Stomach (tissue), 8 donors: ENCODE measurements at regions not wholly inside any gene's neighbourhood (a gene's known extent, or its start where the extent isn't known, plus 50 kb on each side); places are given as distances from the start of the nearest gene placed in this dataset.
A peak's percentile ranks its signal among the peaks of the same experiment; 100 is the strongest.

Source experiments
- DNase-seq, 2 donors: peaks; one replicate each; pipeline versions ENCODE4 v3.0.0 to v3.0.0-alpha.2; 2013 to 2019
- H3K27ac ChIP-seq, 5 donors: fragments of 200-600 bp in 4 of 5; sonication (generic) in 4 of 5; one replicate each; pipeline ENCODE4 v1.5.1; 2013 to 2019; ENCODE audit warnings: mild to moderate bottlenecking in 1 of 5, moderate library complexity in 1 of 5
- H3K27me3 ChIP-seq, 3 donors: fragments of 200-600 bp; sonication (generic); one replicate each; pipeline ENCODE4 v1.5.1; 2017 to 2019; ENCODE audit warnings: mixed run types in 1 of 3
- H3K36me3 ChIP-seq, 4 donors: fragments of 200-600 bp; sonication (generic); 1 replicate in 3 of 4; 2 replicates in 1 of 4; pipeline ENCODE4 v1.5.1; 2016 to 2019
- H3K4me1 ChIP-seq, 4 donors: fragments of 200-600 bp; sonication (generic); one replicate each; pipeline ENCODE4 v1.5.1; 2016 to 2019
- H3K4me3 ChIP-seq, 4 donors: fragments of 200-600 bp; sonication (generic) in 3 of 4; one replicate each; pipeline ENCODE4 v1.5.1; 2016 to 2019; ENCODE audit warnings: mild to moderate bottlenecking in 1 of 4
- H3K9me3 ChIP-seq, 4 donors: fragments of 200-600 bp; sonication (generic); one replicate each; pipeline ENCODE4 v1.5.1; 2016 to 2019
- EP300 ChIP-seq: sonication (generic); formaldehyde crosslinking; IDR thresholded peaks from one replicate; pipeline ENCODE4 v1.6.1; 2017; ENCODE audit warnings: antibody characterized with exemption
- POLR2A ChIP-seq, 4 donors: fragments of 450-650 bp; IDR thresholded peaks; one replicate each; pipeline ENCODE4 v1.6.1; 2016; ENCODE audit warnings: antibody characterized with exemption in 4 of 4, control low read depth in 2 of 4, mild to moderate bottlenecking in 1 of 4, moderate library complexity in 1 of 4
- POLR2AphosphoS5 ChIP-seq, 3 donors: sonication (generic); formaldehyde crosslinking; IDR thresholded peaks; one replicate each; pipeline ENCODE4 v1.6.1; 2016; ENCODE audit warnings: antibody characterized with exemption in 3 of 3
- WGBS, 5 donors: extraction: QIAGEN DNeasy Blood & Tissue Kit in 3 of 5; methylation state at CpG; one replicate each; pipeline versions ENCODE4 v1.1.5 to v1.1.7; 2013 to 2018; 5-methylcytosine and 5-hydroxymethylcytosine counted together
- intact Hi-C: fragments of 100-400 bp; cut with DNase I; formaldehyde crosslinking; loops from one replicate; pipeline ENCODE4 v1.15.1; 2023; ENCODE audit warnings: low total_unique reads
- TF ChIP-seq, protein P1 (sequence below), 7 experiments: fragments of 450-650 bp in 4 of 7; fragments of 200-600 bp in 3 of 7; sonication (generic) in 3 of 7; IDR thresholded peaks; one replicate each; pipeline ENCODE4 v1.5.1; 2016 to 2019; ENCODE audit warnings: antibody characterized with exemption in 7 of 7, control low read depth in 2 of 7, mild to moderate bottlenecking in 1 of 7
- donor health status: healthy with polysubstance abuse.
- donor health status: Bipolar disorder and iron deficiency.
- donor health status: healthy.

DNA sequence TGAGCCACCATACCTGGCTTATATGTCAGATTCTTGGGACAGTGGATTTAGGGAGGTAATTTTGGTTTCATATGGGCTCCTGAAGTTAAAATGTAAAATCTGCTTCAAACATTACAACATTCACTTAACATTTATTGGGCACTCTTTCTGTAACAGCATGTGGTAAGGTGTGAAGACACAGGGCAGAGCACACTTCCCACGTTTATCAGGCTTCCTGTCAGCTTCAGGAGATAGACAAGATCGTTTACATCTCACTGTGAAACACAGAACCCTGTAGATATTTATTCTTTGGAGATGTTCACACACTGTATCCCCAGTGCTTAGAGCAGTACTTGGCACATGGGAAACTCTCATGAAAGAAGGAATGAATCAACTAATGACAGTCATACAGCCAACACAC, 426.0 kb upstream of the RARB start:
- Histone ChIP-seq H3K4me3 (no peak overlapping the region), H3K4me1 (peaks cover 0 to 17% (median 11%) of the 10 kb centered on the region in 4 donors), H3K9me3 (no peaks in the 10 kb centered on the region), H3K36me3 (no peaks in the 10 kb centered on the region), H3K27me3 (no peaks in the 10 kb centered on the region), H3K27ac (no peak overlapping the region)
- no peak for DNase-seq
- WGBS, 5 donors, result 25 to 49% (median 36%) methylated on average over 2 of the region's 2 CpGs
- intact Hi-C loops, result no loop called here
- TF ChIP-seq POLR2A (IDR thresholded peaks at IDR 0.05), result no peak
- TF ChIP-seq, protein P1, sequence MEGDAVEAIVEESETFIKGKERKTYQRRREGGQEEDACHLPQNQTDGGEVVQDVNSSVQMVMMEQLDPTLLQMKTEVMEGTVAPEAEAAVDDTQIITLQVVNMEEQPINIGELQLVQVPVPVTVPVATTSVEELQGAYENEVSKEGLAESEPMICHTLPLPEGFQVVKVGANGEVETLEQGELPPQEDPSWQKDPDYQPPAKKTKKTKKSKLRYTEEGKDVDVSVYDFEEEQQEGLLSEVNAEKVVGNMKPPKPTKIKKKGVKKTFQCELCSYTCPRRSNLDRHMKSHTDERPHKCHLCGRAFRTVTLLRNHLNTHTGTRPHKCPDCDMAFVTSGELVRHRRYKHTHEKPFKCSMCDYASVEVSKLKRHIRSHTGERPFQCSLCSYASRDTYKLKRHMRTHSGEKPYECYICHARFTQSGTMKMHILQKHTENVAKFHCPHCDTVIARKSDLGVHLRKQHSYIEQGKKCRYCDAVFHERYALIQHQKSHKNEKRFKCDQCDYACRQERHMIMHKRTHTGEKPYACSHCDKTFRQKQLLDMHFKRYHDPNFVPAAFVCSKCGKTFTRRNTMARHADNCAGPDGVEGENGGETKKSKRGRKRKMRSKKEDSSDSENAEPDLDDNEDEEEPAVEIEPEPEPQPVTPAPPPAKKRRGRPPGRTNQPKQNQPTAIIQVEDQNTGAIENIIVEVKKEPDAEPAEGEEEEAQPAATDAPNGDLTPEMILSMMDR (IDR thresholded peaks at IDR 0.05), result no peak
- TF ChIP-seq EP300, result no peak
- no peak for TF ChIP-seq POLR2AphosphoS5 (IDR thresholded peaks at IDR 0.05)

DNA sequence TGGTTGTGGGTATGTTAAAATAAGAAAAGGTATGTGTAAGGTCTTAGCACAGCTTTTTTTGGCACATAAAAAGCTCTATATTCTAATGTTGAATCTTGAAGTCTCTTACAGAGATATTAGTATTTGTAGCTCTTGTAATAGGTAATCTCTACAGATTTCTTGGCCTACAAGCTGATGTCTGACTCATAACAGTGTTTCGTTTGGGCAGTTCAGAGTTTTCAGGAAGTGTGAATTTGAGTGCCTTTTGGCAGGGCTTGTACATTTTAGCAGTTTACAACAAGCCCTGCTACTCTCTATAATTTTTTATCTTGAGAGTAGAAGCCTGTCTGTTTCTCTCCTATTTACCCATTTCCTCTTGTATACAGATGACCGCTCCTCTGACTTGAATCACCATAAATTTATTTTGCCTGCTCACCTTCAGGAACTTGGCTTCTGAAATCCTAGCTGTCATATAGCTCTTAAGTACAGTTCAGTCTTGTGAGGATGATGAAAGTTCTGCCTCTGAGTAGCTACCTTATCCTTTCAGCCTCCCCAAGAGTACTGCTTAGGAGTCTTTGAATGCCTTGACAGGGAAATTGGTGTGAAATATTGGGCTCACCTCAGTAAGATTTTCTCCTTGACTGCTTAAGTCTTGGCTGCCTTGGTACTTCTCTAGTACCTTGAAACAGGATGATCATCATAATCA, 419.9 kb upstream of the RARB start:
- H3K27ac ChIP-seq, result peak overlapping the region in 2 of 5 donors; percentile 15 to 16
- intact Hi-C loops, result no loop called here
- WGBS, 5 donors, result 27 to 31% (median 27%) methylated on average over 2 of the region's 2 CpGs

GRCh38 chr3:25009665-25010064, 418.4 kb upstream of the RARB start:
- no peak overlapping the region for H3K4me3 ChIP-seq
- H3K27me3 ChIP-seq, result no peaks in the 10 kb centered on the region
- no peak overlapping the region for H3K27ac ChIP-seq
- peaks cover 0 to 12% (median 5%) of the 10 kb centered on the region in 4 donors for H3K4me1 ChIP-seq
- no peaks in the 10 kb centered on the region for H3K36me3 ChIP-seq
- no peak for TF ChIP-seq EP300
- no peak for TF ChIP-seq POLR2A (IDR thresholded peaks at IDR 0.05)
- TF ChIP-seq, protein P1 (IDR thresholded peaks at IDR 0.05), result no peak
- no peak for TF ChIP-seq POLR2AphosphoS5 (IDR thresholded peaks at IDR 0.05)
- WGBS, 5 donors, result 73 to 86% (median 76%) methylated on average over 2 of the region's 2 CpGs
- no peaks in the 10 kb centered on the region for H3K9me3 ChIP-seq
- no peak for DNase-seq
- intact Hi-C loops, result no loop called here

More for the DNA sequence above, 419.9 kb upstream of the RARB start:
- Histone ChIP-seq H3K4me3 (no peak overlapping the region), H3K36me3 (no peaks in the 10 kb centered on the region), H3K4me1 (peaks cover 0 to 12% (median 5%) of the 10 kb centered on the region in 4 donors), H3K27me3 (no peaks in the 10 kb centered on the region), H3K9me3 (no peaks in the 10 kb centered on the region)
- TF ChIP-seq POLR2A (IDR thresholded peaks at IDR 0.05), result no peak
- TF ChIP-seq, protein P1 (IDR thresholded peaks at IDR 0.05), result no peak
- no peak for TF ChIP-seq EP300
- no peak for TF ChIP-seq POLR2AphosphoS5 (IDR thresholded peaks at IDR 0.05)
- peak in 1 of 2 donors; percentile 60 for DNase-seq

DNA sequence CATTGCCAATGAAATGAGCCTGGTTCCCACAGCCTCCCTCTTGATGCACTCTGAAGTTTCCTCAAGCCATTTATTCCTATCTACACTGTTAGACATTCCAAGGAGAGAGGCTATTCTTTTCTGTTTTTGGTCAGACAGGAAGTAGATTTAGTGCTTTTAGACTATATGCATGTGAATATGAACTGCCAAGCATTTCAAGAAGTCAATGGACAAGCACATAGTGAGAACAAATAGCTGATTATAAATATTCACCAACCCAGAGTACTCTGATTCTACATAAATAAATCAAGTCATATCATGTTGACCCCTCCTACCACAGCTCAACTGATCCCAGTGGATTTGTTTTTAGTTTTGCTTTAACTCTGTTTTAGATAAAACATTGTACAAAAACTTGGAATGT, 412.5 kb upstream of the RARB start:
- no peak for TF ChIP-seq POLR2A (IDR thresholded peaks at IDR 0.05)
- TF ChIP-seq, protein P1 (IDR thresholded peaks at IDR 0.05), result no peak
- TF ChIP-seq POLR2AphosphoS5 (IDR thresholded peaks at IDR 0.05), result no peak
- TF ChIP-seq EP300, result no peak
- no peak for DNase-seq
- Histone ChIP-seq H3K9me3 (no peaks in the 10 kb centered on the region), H3K36me3 (no peaks in the 10 kb centered on the region), H3K27me3 (no peaks in the 10 kb centered on the region), H3K27ac (no peak overlapping the region), H3K4me1 (no peaks in the 10 kb centered on the region), H3K4me3 (no peak overlapping the region)
- intact Hi-C loops, result no loop called here
